HG03280 (cell line): ENCODE measurements at regions not wholly inside any gene's neighbourhood (a gene's known extent, or its start where the extent isn't known, plus 50 kb on each side); places are given as distances from the start of the nearest gene placed in this dataset.

Source experiments
- ATAC-seq: cut with Tn5 transposase; IDR thresholded peaks from one replicate; pipeline ENCODE4 v1.9.1; 2021; ENCODE audit warnings: mild to moderate bottlenecking, moderate library complexity; ENCODE audit not compliant: unreplicated experiment

GRCh38 chr2:223545830-223546229, 56.3 kb downstream of the SCG2 start:
- no peak for ATAC-seq
